GM12878 (cell line): ENCODE measurements at regions not wholly inside any gene's neighbourhood (a gene's known extent, or its start where the extent isn't known, plus 50 kb on each side); places are given as distances from the start of the nearest gene placed in this dataset.

ENCODE experiments used
- ATAC-seq: fragments of 200-7000 bp; cut with Tn5 transposase; 3 replicates; pipeline ENCODE4 v1.9.1; 2020; ENCODE audit warnings: mild to moderate bottlenecking, moderate library complexity
- BruUV-seq: library from RNA; stranded (reverse); fragments of 400-500 nt; replicated peaks from 2 replicates; lab custom pipeline; 2021; lab: Mats Ljungman, UMichigan
- CTCF ChIA-PET: fragments of 300-600 bp; sonication (Branson Sonifier 250); formaldehyde crosslinking; extraction: SDS; loops from one replicate; lab custom pipeline; 2021; ENCODE audit warnings: inconsistent platforms; lab: Yijun Ruan, JAX
- POLR2A ChIA-PET: fragments of 350-600 bp; formaldehyde crosslinking; extraction: SDS; loops from one replicate; lab custom pipeline; 2021; ENCODE audit warnings: inconsistent platforms; lab: Charles Lee
- RAD21 ChIA-PET: fragments of 300-600 bp; sonication (Branson Sonifier 250); formaldehyde crosslinking; loops from one replicate; lab custom pipeline; 2023; ENCODE audit warnings: antibody characterized with exemption; ENCODE audit not compliant: unreplicated experiment; lab: Charles Lee
- SMC1A ChIA-PET: fragments of 300-600 bp; sonication (Branson Sonifier 250); formaldehyde crosslinking; loops from one replicate; lab custom pipeline; 2023; ENCODE audit not compliant: unreplicated experiment, uncharacterized antibody; lab: Charles Lee
- DNase-seq: peaks from one replicate; pipeline ENCODE4 v3.0.0-alpha.2; 2011; ENCODE audit warnings: low read depth, low spot score
- FAIRE-seq: peaks from 3 replicates; lab custom pipeline; 2011; peaks lifted over from hg19 to GRCh38; lab: Jason Lieb, UNC
- H2AFZ ChIP-seq: 2 replicates; pipeline ENCODE4 v1.6.0; 2011; ENCODE audit warnings: low read depth, low read length, control low read depth; ENCODE audit not compliant: control insufficient read depth
- H3K27ac ChIP-seq: 2 replicates; pipeline ENCODE4 v1.5.1; 2011; ENCODE audit warnings: control low read depth; ENCODE audit not compliant: control insufficient read depth, insufficient read depth
- H3K27me3 ChIP-seq, 2 experiments: replicated peaks in 1 of 2; 2 replicates each; pipeline versions ENCODE4 v1.6.0 to v1.6.1; 2011; ENCODE audit warnings: low read length in 1 of 2; ENCODE audit not compliant: control insufficient read depth in 2 of 2, insufficient read depth in 2 of 2
- H3K36me3 ChIP-seq, 2 experiments: 2 replicates each; pipeline ENCODE4 v1.5.1; 2011; ENCODE audit warnings: low read length in 1 of 2; ENCODE audit not compliant: control insufficient read depth in 2 of 2, insufficient read depth in 2 of 2
- H3K4me1 ChIP-seq: 2 replicates; pipeline ENCODE4 v1.6.1; 2011; ENCODE audit warnings: mild to moderate bottlenecking, low read length, moderate library complexity, mixed read lengths; ENCODE audit not compliant: control insufficient read depth, insufficient read depth
- H3K4me2 ChIP-seq: 2 replicates; pipeline ENCODE4 v1.6.0; 2011; ENCODE audit warnings: control low read depth; ENCODE audit not compliant: control insufficient read depth, insufficient read depth
- H3K4me3 ChIP-seq: fragments of 200-600 bp; sonication (generic); 2 replicates; pipeline ENCODE4 v1.5.1; 2016
- H3K79me2 ChIP-seq: 2 replicates; pipeline ENCODE4 v1.6.0; 2011; ENCODE audit warnings: low read length; ENCODE audit not compliant: control insufficient read depth, insufficient read depth
- H3K9ac ChIP-seq: 2 replicates; pipeline ENCODE4 v1.8.0; 2011; ENCODE audit warnings: low read length, control low read depth, mixed read lengths; ENCODE audit not compliant: control insufficient read depth, insufficient read depth
- H3K9me3 ChIP-seq: replicated peaks from 3 replicates; pipeline ENCODE4 v1.5.1; 2011; ENCODE audit warnings: mild to moderate bottlenecking, low read length; ENCODE audit not compliant: control insufficient read depth, insufficient read depth
- H4K20me1 ChIP-seq: 2 replicates; pipeline ENCODE4 v1.6.0; 2011; ENCODE audit not compliant: control insufficient read depth, insufficient read depth
- BCL11A ChIP-seq: IDR thresholded peaks from 2 replicates; pipeline ENCODE4 v1.6.1; 2011; ENCODE audit warnings: low read depth, low read length
- CHD1 ChIP-seq: IDR thresholded peaks from 2 replicates; pipeline ENCODE4 v1.6.1; 2012; ENCODE audit warnings: low read depth, low read length, improper control_type of control experiment
- CREB1 ChIP-seq: IDR thresholded peaks from 2 replicates; pipeline ENCODE4 v1.6.1; 2012; ENCODE audit warnings: low read depth, mild to moderate bottlenecking, inconsistent platforms
- EED ChIP-seq: sonication (generic); IDR thresholded peaks from 2 replicates; pipeline ENCODE4 v1.6.1; 2016; ENCODE audit warnings: antibody characterized with exemption, low read depth
- FOXK2 ChIP-seq: fragments of 450-650 bp; IDR thresholded peaks from 2 replicates; pipeline ENCODE4 v1.6.1; 2017; ENCODE audit warnings: mild to moderate bottlenecking, moderate library complexity
- LARP7 ChIP-seq: fragments of 450-650 bp; IDR thresholded peaks from 2 replicates; pipeline ENCODE4 v1.6.1; 2017; ENCODE audit warnings: mild to moderate bottlenecking
- MTA3 ChIP-seq: IDR thresholded peaks from 2 replicates; pipeline ENCODE4 v1.6.1; 2012; ENCODE audit warnings: low read length, inconsistent platforms, borderline replicate concordance
- RAD21 ChIP-seq: IDR thresholded peaks from 2 replicates; pipeline ENCODE4 v1.6.1; 2011; ENCODE audit warnings: mild to moderate bottlenecking, low read depth, low read length, moderate library complexity; ENCODE audit not compliant: insufficient read depth
- RBBP5 ChIP-seq: fragments of 200-600 bp; sonication (generic); conservative IDR thresholded peaks from 2 replicates; pipeline ENCODE4 v1.6.1; 2016
- SREBF2 ChIP-seq: IDR thresholded peaks from 2 replicates; pipeline ENCODE4 v1.6.1; 2012; ENCODE audit warnings: mild to moderate bottlenecking, low read length
- SUPT20H ChIP-seq: IDR thresholded peaks from 2 replicates; pipeline ENCODE4 v1.6.1; 2011; ENCODE audit warnings: low read depth, mild to moderate bottlenecking, low read length, moderate library complexity, borderline replicate concordance; ENCODE audit not compliant: control insufficient read depth
- TCF7 ChIP-seq: IDR thresholded peaks from 2 replicates; pipeline ENCODE4 v1.6.1; 2014; ENCODE audit warnings: antibody characterized with exemption, borderline replicate concordance
- ZNF24 ChIP-seq: fragments of 450-650 bp; IDR thresholded peaks from 2 replicates; pipeline ENCODE4 v1.6.1; 2017; ENCODE audit warnings: antibody characterized with exemption, mild to moderate bottlenecking
- ZNF274 ChIP-seq: IDR thresholded peaks from one replicate; pipeline ENCODE4 v1.8.0; 2011; ENCODE audit not compliant: insufficient read length, insufficient read depth
- ZNF622 ChIP-seq: fragments of 450-650 bp; IDR thresholded peaks from 2 replicates; pipeline ENCODE4 v1.6.1; 2017; ENCODE audit warnings: mild to moderate bottlenecking, inconsistent platforms
- WGBS: methylation state at CpG from one replicate; pipeline ENCODE4 v1.1.6; 2016; ENCODE audit warnings: low lambda C conversion rate; ENCODE audit not compliant: insufficient replicate concordance, insufficient coverage; ENCODE audit errors: missing lambda C conversion rate; 5-methylcytosine and 5-hydroxymethylcytosine counted together
- in situ Hi-C: fragments of 300-500 bp; cut with MboI; formaldehyde crosslinking; loops from 9 replicates; pipeline ENCODE4 v1.14.3; 2018; ENCODE audit warnings: mixed read lengths
- intact Hi-C: fragments of 100-400 bp; cut with micrococcal nuclease; formaldehyde crosslinking; loops from one replicate; pipeline ENCODE4 v1.14.2; 2022; ENCODE audit not compliant: unreplicated experiment
- TF ChIP-seq, protein P1 (sequence below): fragments of 450-650 bp; IDR thresholded peaks from 2 replicates; pipeline ENCODE4 v1.6.1; 2017; ENCODE audit warnings: low read depth, mild to moderate bottlenecking, moderate library complexity
- TF ChIP-seq, protein P2 (sequence below): fragments of 450-650 bp; formaldehyde crosslinking; IDR thresholded peaks from 2 replicates; pipeline ENCODE4 v1.5.0; 2022; ENCODE audit warnings: mild to moderate bottlenecking, missing genetic modification characterization
- TF ChIP-seq, protein P3 (sequence below): fragments of 450-650 bp; IDR thresholded peaks from 2 replicates; pipeline ENCODE4 v1.6.1; 2016; ENCODE audit warnings: mild to moderate bottlenecking, moderate library complexity, borderline replicate concordance

DNA sequence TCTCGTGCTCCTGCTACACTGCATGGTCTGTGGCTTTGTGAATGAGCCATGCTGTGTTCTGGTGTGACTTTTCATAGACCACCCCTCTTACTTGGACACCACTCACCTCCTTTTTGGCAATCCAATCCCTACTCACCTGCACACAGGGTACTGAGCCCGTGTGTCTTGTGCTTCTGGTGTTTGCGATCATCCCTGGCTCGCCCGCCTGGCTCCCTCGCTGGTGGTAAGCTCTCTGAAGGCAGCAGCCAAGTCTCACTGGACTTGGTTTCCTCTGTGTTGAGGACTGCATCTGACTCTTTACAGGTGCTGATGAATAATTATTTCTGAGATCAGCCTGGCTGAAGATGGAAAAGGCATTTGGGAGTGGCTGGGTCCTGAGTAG lies 276.8 kb downstream of the TSN start (continued):
- TF ChIP-seq, protein P1, sequence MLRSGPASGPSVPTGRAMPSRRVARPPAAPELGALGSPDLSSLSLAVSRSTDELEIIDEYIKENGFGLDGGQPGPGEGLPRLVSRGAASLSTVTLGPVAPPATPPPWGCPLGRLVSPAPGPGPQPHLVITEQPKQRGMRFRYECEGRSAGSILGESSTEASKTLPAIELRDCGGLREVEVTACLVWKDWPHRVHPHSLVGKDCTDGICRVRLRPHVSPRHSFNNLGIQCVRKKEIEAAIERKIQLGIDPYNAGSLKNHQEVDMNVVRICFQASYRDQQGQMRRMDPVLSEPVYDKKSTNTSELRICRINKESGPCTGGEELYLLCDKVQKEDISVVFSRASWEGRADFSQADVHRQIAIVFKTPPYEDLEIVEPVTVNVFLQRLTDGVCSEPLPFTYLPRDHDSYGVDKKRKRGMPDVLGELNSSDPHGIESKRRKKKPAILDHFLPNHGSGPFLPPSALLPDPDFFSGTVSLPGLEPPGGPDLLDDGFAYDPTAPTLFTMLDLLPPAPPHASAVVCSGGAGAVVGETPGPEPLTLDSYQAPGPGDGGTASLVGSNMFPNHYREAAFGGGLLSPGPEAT, result no peak
- TF ChIP-seq SUPT20H (no peak), LARP7 (no peak)

DNA sequence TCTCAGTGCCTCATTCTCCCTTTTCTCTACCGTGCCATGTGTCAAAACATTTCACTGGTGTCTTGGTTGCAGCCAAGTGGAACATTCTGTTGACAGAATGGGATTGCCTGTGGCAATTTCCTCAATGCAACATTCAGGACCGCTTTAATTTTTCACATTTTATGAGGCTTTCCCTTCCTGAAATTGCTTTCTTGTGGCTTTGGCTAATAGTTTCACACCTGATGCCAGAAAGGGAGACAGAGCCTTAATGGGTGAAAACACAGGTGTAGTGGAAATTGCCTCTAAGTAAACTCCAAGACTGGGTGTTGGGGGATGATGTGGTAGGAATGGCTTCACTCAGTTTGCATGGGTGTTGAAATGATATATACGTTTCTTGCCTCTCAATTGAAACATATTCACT lies 278.3 kb downstream of the TSN start:
- Histone ChIP-seq H3K79me2 (no peaks in the 10 kb centered on the region), H4K20me1 (no peaks in the 10 kb centered on the region), H3K4me3 (no peak overlapping the region), H2AFZ (no peak overlapping the region), H3K9me3 (no peaks in the 10 kb centered on the region), H3K27me3 (no peaks in the 10 kb centered on the region), H3K9ac (no peak overlapping the region), H3K36me3 (no peaks in the 10 kb centered on the region), H3K4me2 (no peak overlapping the region), H3K4me1 (no peaks in the 10 kb centered on the region), H3K27ac (no peak overlapping the region)
- ChIA-PET RAD21 (no interaction called here), SMC1A (no interaction called here), POLR2A (no interaction called here), CTCF (no interaction called here)
- no TSS peak for BruUV-seq
- intact Hi-C loops, result no loop called here
- DNase-seq, result no peak
- WGBS, result 18% methylated on average over 3 of the region's 3 CpGs
- FAIRE-seq, result no peak
- no peak for ATAC-seq
- in situ Hi-C loops, result no loop called here
- TF ChIP-seq SREBF2, result no peak
- no peak for TF ChIP-seq CHD1
- TF ChIP-seq ZNF24, result no peak
- TF ChIP-seq CREB1, result no peak
- TF ChIP-seq, protein P2, sequence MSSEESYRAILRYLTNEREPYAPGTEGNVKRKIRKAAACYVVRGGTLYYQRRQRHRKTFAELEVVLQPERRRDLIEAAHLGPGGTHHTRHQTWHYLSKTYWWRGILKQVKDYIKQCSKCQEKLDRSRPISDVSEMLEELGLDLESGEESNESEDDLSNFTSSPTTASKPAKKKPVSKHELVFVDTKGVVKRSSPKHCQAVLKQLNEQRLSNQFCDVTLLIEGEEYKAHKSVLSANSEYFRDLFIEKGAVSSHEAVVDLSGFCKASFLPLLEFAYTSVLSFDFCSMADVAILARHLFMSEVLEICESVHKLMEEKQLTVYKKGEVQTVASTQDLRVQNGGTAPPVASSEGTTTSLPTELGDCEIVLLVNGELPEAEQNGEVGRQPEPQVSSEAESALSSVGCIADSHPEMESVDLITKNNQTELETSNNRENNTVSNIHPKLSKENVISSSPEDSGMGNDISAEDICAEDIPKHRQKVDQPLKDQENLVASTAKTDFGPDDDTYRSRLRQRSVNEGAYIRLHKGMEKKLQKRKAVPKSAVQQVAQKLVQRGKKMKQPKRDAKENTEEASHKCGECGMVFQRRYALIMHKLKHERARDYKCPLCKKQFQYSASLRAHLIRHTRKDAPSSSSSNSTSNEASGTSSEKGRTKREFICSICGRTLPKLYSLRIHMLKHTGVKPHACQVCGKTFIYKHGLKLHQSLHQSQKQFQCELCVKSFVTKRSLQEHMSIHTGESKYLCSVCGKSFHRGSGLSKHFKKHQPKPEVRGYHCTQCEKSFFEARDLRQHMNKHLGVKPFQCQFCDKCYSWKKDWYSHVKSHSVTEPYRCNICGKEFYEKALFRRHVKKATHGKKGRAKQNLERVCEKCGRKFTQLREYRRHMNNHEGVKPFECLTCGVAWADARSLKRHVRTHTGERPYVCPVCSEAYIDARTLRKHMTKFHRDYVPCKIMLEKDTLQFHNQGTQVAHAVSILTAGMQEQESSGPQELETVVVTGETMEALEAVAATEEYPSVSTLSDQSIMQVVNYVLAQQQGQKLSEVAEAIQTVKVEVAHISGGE (CRISPR knock-in tag), result no peak
- TF ChIP-seq RBBP5, result no peak
- TF ChIP-seq TCF7, result no peak
- TF ChIP-seq EED, result no peak
- TF ChIP-seq, protein P3, sequence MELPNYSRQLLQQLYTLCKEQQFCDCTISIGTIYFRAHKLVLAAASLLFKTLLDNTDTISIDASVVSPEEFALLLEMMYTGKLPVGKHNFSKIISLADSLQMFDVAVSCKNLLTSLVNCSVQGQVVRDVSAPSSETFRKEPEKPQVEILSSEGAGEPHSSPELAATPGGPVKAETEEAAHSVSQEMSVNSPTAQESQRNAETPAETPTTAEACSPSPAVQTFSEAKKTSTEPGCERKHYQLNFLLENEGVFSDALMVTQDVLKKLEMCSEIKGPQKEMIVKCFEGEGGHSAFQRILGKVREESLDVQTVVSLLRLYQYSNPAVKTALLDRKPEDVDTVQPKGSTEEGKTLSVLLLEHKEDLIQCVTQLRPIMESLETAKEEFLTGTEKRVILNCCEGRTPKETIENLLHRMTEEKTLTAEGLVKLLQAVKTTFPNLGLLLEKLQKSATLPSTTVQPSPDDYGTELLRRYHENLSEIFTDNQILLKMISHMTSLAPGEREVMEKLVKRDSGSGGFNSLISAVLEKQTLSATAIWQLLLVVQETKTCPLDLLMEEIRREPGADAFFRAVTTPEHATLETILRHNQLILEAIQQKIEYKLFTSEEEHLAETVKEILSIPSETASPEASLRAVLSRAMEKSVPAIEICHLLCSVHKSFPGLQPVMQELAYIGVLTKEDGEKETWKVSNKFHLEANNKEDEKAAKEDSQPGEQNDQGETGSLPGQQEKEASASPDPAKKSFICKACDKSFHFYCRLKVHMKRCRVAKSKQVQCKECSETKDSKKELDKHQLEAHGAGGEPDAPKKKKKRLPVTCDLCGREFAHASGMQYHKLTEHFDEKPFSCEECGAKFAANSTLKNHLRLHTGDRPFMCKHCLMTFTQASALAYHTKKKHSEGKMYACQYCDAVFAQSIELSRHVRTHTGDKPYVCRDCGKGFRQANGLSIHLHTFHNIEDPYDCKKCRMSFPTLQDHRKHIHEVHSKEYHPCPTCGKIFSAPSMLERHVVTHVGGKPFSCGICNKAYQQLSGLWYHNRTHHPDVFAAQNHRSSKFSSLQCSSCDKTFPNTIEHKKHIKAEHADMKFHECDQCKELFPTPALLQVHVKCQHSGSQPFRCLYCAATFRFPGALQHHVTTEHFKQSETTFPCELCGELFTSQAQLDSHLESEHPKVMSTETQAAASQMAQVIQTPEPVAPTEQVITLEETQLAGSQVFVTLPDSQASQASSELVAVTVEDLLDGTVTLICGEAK, result no peak
- TF ChIP-seq MTA3, result no peak
- no peak for TF ChIP-seq ZNF622
- TF ChIP-seq RAD21, result no peak
- TF ChIP-seq FOXK2, result no peak
- no peak for TF ChIP-seq BCL11A
- no peak for TF ChIP-seq ZNF274
